ENCODE measurements at regions not wholly inside any gene's neighbourhood (a gene's known extent, or its start where the extent isn't known, plus 50 kb on each side); places are given as distances from the start of the nearest gene placed in this dataset.

DNA sequence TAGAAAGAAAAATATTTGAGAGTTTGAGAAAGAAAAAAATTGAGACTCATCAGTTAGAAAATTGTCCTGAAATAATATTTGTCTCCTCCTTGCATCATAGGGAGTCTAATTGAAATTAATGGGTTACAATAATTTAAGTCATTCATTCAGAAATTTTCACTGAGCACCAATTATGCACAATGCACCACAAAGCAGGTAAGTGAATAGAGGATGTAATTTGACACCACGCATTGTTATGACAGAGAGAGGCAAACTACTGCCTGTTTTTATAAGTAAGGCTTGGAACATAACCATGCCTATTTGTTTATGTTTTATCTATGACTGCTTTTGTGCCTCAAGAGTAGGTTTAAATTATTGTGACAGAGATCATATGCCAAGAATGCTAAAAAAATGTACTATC is 537.9 kb upstream of the FAT3 start:
- in situ Hi-C loops (cut with HindIII; ENCODE audit: low pct_unique_long_range_greater_than_20kb, low sequenced_read_pairs) (no loop called here), intact Hi-C loops (cut with micrococcal nuclease; ENCODE audit: unreplicated experiment) (no loop called here)
- H3K27ac ChIP-seq (ENCODE audit: low read length), result no peak overlapping the region
- TF ChIP-seq, protein P1, sequence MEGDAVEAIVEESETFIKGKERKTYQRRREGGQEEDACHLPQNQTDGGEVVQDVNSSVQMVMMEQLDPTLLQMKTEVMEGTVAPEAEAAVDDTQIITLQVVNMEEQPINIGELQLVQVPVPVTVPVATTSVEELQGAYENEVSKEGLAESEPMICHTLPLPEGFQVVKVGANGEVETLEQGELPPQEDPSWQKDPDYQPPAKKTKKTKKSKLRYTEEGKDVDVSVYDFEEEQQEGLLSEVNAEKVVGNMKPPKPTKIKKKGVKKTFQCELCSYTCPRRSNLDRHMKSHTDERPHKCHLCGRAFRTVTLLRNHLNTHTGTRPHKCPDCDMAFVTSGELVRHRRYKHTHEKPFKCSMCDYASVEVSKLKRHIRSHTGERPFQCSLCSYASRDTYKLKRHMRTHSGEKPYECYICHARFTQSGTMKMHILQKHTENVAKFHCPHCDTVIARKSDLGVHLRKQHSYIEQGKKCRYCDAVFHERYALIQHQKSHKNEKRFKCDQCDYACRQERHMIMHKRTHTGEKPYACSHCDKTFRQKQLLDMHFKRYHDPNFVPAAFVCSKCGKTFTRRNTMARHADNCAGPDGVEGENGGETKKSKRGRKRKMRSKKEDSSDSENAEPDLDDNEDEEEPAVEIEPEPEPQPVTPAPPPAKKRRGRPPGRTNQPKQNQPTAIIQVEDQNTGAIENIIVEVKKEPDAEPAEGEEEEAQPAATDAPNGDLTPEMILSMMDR (IDR thresholded peaks at IDR 0.05), result no peak
- TF ChIP-seq POLR2AphosphoS5 (IDR thresholded peaks at IDR 0.05; ENCODE audit: low read depth, low read length), result no peak
- TF ChIP-seq TCF7L2 (IDR thresholded peaks at IDR 0.05; ENCODE audit: low read depth, low read length), result no peak
- TF ChIP-seq, protein P2, sequence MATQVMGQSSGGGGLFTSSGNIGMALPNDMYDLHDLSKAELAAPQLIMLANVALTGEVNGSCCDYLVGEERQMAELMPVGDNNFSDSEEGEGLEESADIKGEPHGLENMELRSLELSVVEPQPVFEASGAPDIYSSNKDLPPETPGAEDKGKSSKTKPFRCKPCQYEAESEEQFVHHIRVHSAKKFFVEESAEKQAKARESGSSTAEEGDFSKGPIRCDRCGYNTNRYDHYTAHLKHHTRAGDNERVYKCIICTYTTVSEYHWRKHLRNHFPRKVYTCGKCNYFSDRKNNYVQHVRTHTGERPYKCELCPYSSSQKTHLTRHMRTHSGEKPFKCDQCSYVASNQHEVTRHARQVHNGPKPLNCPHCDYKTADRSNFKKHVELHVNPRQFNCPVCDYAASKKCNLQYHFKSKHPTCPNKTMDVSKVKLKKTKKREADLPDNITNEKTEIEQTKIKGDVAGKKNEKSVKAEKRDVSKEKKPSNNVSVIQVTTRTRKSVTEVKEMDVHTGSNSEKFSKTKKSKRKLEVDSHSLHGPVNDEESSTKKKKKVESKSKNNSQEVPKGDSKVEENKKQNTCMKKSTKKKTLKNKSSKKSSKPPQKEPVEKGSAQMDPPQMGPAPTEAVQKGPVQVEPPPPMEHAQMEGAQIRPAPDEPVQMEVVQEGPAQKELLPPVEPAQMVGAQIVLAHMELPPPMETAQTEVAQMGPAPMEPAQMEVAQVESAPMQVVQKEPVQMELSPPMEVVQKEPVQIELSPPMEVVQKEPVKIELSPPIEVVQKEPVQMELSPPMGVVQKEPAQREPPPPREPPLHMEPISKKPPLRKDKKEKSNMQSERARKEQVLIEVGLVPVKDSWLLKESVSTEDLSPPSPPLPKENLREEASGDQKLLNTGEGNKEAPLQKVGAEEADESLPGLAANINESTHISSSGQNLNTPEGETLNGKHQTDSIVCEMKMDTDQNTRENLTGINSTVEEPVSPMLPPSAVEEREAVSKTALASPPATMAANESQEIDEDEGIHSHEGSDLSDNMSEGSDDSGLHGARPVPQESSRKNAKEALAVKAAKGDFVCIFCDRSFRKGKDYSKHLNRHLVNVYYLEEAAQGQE (IDR thresholded peaks at IDR 0.05; ENCODE audit: insufficient read depth in 1 of 2, low read depth in 2 of 2, low read length in 1 of 2), result no peak
- TF ChIP-seq SIN3A (IDR thresholded peaks at IDR 0.05; ENCODE audit: borderline replicate concordance, insufficient read depth, low read depth, low read length), result no peak
- no TSS peak for BruUV-seq (replicated peaks)
- ChIA-PET CTCF (no interaction called here), POLR2A (no interaction called here)
- ATAC-seq (no peak), DNase-seq (ENCODE audit: low read depth, low spot score) (no peak)
- no peaks in the 10 kb centered on the region for H3K27me3 ChIP-seq (ENCODE audit: control insufficient read depth, insufficient read depth, low read length)
- H3K4me1 ChIP-seq (ENCODE audit: control insufficient read depth, insufficient read depth, low read length), result no peaks in the 10 kb centered on the region
- no peak overlapping the region for H3K4me3 ChIP-seq (ENCODE audit: low read depth in 2 of 2, low read length in 2 of 2)
- no peaks in the 10 kb centered on the region for H3K9me3 ChIP-seq (ENCODE audit: control insufficient read depth, insufficient read depth, low read depth, low read length)
- no peaks in the 10 kb centered on the region for H3K36me3 ChIP-seq (ENCODE audit: control insufficient read depth, insufficient read depth, low read length)

DNA sequence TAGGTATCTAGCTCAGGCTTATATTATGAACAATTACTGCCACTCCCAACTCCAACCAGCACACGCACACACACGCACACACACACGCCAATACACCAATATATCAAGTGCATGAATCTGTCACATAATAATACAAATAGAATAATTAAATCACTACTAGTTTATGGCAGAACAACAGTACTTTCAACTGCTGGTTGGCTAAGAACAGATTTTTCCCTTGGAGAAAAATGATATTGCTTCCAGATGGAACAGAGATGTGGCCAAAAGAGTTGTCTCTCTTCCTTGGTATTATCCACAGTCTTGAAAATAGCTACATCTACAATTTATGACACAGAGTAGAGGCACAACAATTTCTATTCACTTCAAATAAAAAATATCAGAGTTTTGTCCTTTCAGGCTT is 538.3 kb upstream of the FAT3 start:
- CTCF ChIA-PET, result no interaction called here
- H3K4me3 ChIP-seq (ENCODE audit: low read depth in 2 of 2, low read length in 2 of 2), result no peak overlapping the region
- intact Hi-C loops (cut with micrococcal nuclease; ENCODE audit: unreplicated experiment), result no loop called here
- BruUV-seq (replicated peaks), result no TSS peak
- ATAC-seq (no peak), DNase-seq (ENCODE audit: low read depth, low spot score) (no peak)
- in situ Hi-C loops (cut with HindIII; ENCODE audit: low pct_unique_long_range_greater_than_20kb, low sequenced_read_pairs), result no loop called here
- POLR2A ChIA-PET, result no interaction called here
- no peak overlapping the region for H3K27ac ChIP-seq (ENCODE audit: low read length)
- TF ChIP-seq, protein P2 (IDR thresholded peaks at IDR 0.05; ENCODE audit: insufficient read depth in 1 of 2, low read depth in 2 of 2, low read length in 1 of 2), result no peak
- H3K9me3 ChIP-seq (ENCODE audit: control insufficient read depth, insufficient read depth, low read depth, low read length), result no peaks in the 10 kb centered on the region
- H3K4me1 ChIP-seq (ENCODE audit: control insufficient read depth, insufficient read depth, low read length), result no peaks in the 10 kb centered on the region
- no peaks in the 10 kb centered on the region for H3K27me3 ChIP-seq (ENCODE audit: control insufficient read depth, insufficient read depth, low read length)
- H3K36me3 ChIP-seq (ENCODE audit: control insufficient read depth, insufficient read depth, low read length), result no peaks in the 10 kb centered on the region
